Choroid plexus epithelial cell (primary cell): ENCODE measurements at regions not wholly inside any gene's neighbourhood (a gene's known extent, or its start where the extent isn't known, plus 50 kb on each side); places are given as distances from the start of the nearest gene placed in this dataset.
A peak's percentile ranks its signal among the peaks of the same experiment; 100 is the strongest.

Source experiments
- DNase-seq: peaks from one replicate; pipeline ENCODE4 v3.0.0-alpha.2; 2010; ENCODE audit warnings: low read depth
- H3K4me3 ChIP-seq: 2 replicates; pipeline ENCODE4 v1.5.1; 2011; ENCODE audit warnings: low read depth, mild to moderate bottlenecking, control low read depth, low read length, moderate library complexity
- CTCF ChIP-seq: conservative IDR thresholded peaks from 2 replicates; pipeline ENCODE4 v1.5.1; 2011; ENCODE audit warnings: low read depth, mild to moderate bottlenecking, control low read depth, inconsistent platforms, low read length, moderate library complexity

GRCh38 chrX:69234624-69235023 lies 69.4 kb upstream of the PJA1 start:
- no peak for DNase-seq
- TF ChIP-seq CTCF, result no peak
- no peak overlapping the region for H3K4me3 ChIP-seq

GRCh38 chrX:69232945-69233344 lies 67.7 kb upstream of the PJA1 start:
- peak; percentile 13 for DNase-seq
- TF ChIP-seq CTCF, result no peak
- H3K4me3 ChIP-seq, result no peak overlapping the region

GRCh38 chrX:69231903-69232302 lies 66.7 kb upstream of the PJA1 start:
- no peak for TF ChIP-seq CTCF

GRCh38 chrX:69229436-69229835 lies 64.2 kb upstream of the PJA1 start:
- DNase-seq, result peak; percentile 43

More at GRCh38 chrX:69231903-69232302, 66.7 kb upstream of the PJA1 start:
- no peak for DNase-seq
- H3K4me3 ChIP-seq, result no peak overlapping the region

GRCh38 chrX:69228732-69229131 lies 63.5 kb upstream of the PJA1 start:
- no peak for DNase-seq

More at GRCh38 chrX:69229436-69229835, 64.2 kb upstream of the PJA1 start:
- TF ChIP-seq CTCF, result no peak
- H3K4me3 ChIP-seq, result no peak overlapping the region

GRCh38 chrX:69226459-69227158 lies 61.4 kb upstream of the PJA1 start:
- DNase-seq, result no peak
- H3K4me3 ChIP-seq, result no peak overlapping the region
- TF ChIP-seq CTCF, result no peak

More at GRCh38 chrX:69228732-69229131, 63.5 kb upstream of the PJA1 start:
- no peak overlapping the region for H3K4me3 ChIP-seq
- no peak for TF ChIP-seq CTCF
